ENCODE measurements at regions not wholly inside any gene's neighbourhood (a gene's known extent, or its start where the extent isn't known, plus 50 kb on each side); places are given as distances from the start of the nearest gene placed in this dataset.
"Not testable (repeated sequence)": the region's sequence is repeated elsewhere in the genome, so short reads cannot be mapped to it uniquely, and the experiment has no call there.

GRCh38 chr5:102048940-102049339 lies 247.1 kb downstream of the SLCO4C1 start:
- DNase-seq (ENCODE audit: low spot score) = no peak

GRCh38 chr5:102047073-102047472 lies 249.0 kb downstream of the SLCO4C1 start:
- DNase-seq (ENCODE audit: low spot score) = not testable (repeated sequence)

- DNase-seq (ENCODE audit: low spot score) = no peak
Measured at GRCh38 chr5:102040326-102040725, 255.8 kb downstream of the SLCO4C1 start.

- DNase-seq (ENCODE audit: low spot score) = no peak
Measured at GRCh38 chr5:102036927-102037326, 259.2 kb downstream of the SLCO4C1 start.

- DNase-seq (ENCODE audit: low spot score) = no peak
Measured at GRCh38 chr5:102031711-102032110, 264.4 kb downstream of the SLCO4C1 start.

GRCh38 chr5:102018690-102019089 lies 277.4 kb downstream of the SLCO4C1 start:
- no peak for DNase-seq (ENCODE audit: low spot score)

- DNase-seq (ENCODE audit: low spot score) = no peak
Measured at GRCh38 chr5:102018279-102018678, 277.8 kb downstream of the SLCO4C1 start.

GRCh38 chr5:102014371-102014770 lies 281.7 kb downstream of the SLCO4C1 start:
- DNase-seq (ENCODE audit: low spot score) = no peak

- DNase-seq (ENCODE audit: low spot score) = no peak
Measured at GRCh38 chr5:102010644-102011043, 285.4 kb downstream of the SLCO4C1 start.

- DNase-seq (ENCODE audit: low spot score) = no peak
Measured at GRCh38 chr5:101997235-101997634, 298.8 kb downstream of the SLCO4C1 start.

- no peak for DNase-seq (ENCODE audit: low spot score)
Measured at GRCh38 chr5:101995585-101995984, 300.5 kb downstream of the SLCO4C1 start.

GRCh38 chr5:101991486-101991885 lies 304.6 kb downstream of the SLCO4C1 start:
- no peak for DNase-seq (ENCODE audit: low spot score)

GRCh38 chr5:101989659-101990058 lies 306.4 kb downstream of the SLCO4C1 start:
- no peak for DNase-seq (ENCODE audit: low spot score)

- DNase-seq (ENCODE audit: low spot score) = peak; percentile 14
Measured at GRCh38 chr5:101977729-101978345, 318.2 kb downstream of the SLCO4C1 start.

- no peak for DNase-seq (ENCODE audit: low spot score)
Measured at GRCh38 chr5:101976933-101977332, 319.2 kb downstream of the SLCO4C1 start.

- DNase-seq (ENCODE audit: low spot score) = no peak
Measured at GRCh38 chr5:101969742-101970141, 326.3 kb downstream of the SLCO4C1 start.

- no peak for DNase-seq (ENCODE audit: low spot score)
Measured at GRCh38 chr5:101966476-101966875, 329.6 kb downstream of the SLCO4C1 start.

- no peak for DNase-seq (ENCODE audit: low spot score)
Measured at GRCh38 chr5:101955891-101956290, 340.2 kb downstream of the SLCO4C1 start.

GRCh38 chr5:101950019-101950418 lies 346.1 kb downstream of the SLCO4C1 start:
- no peak for DNase-seq (ENCODE audit: low spot score)

GRCh38 chr5:101948615-101949014 lies 347.5 kb downstream of the SLCO4C1 start:
- DNase-seq (ENCODE audit: low spot score) = no peak

- DNase-seq (ENCODE audit: low spot score) = no peak
Measured at GRCh38 chr5:101943784-101944183, 352.3 kb downstream of the SLCO4C1 start.

- DNase-seq (ENCODE audit: low spot score) = no peak
Measured at GRCh38 chr5:101942321-101942882, 353.7 kb downstream of the SLCO4C1 start.

GRCh38 chr5:101937041-101937440 lies 359.0 kb downstream of the SLCO4C1 start:
- no peak for DNase-seq (ENCODE audit: low spot score)

GRCh38 chr5:101935086-101935485 lies 361.0 kb downstream of the SLCO4C1 start:
- DNase-seq (ENCODE audit: low spot score) = no peak

Measured in CD4-positive, alpha-beta T cell treated with Interleukin-2 at 100 ng/mL for 4 hours (primary cell).